ENCODE measurements at regions not wholly inside any gene's neighbourhood (a gene's known extent, or its start where the extent isn't known, plus 50 kb on each side); places are given as distances from the start of the nearest gene placed in this dataset.

GRCh38 chr2:77813599-77813998 is 291.4 kb upstream of the LRRTM4 start:
- ChIA-PET POLR2A (interaction anchor here (0.7 kb wide), 1 partner anchor 458 kb away, joined by 3 read pairs; no protein-coding TSS in a partner anchor), CTCF (no interaction called here)
- ATAC-seq = no peak
- Mint-ChIP-seq H3K27me3 (ENCODE audit: low read depth) (no peaks in the 10 kb centered on the region), H3K4me3 (no peak overlapping the region), H3K36me3 (ENCODE audit: low read depth) (no peaks in the 10 kb centered on the region), H3K4me1 (ENCODE audit: low read depth) (no peaks in the 10 kb centered on the region), H3K9me3 (ENCODE audit: insufficient read depth) (peaks cover 11% of the 10 kb centered on the region), H3K27ac (no peak overlapping the region)
- DNase-seq = no peak

- ATAC-seq (no peak), DNase-seq (no peak)
- CTCF ChIA-PET = no interaction called here
- no peaks in the 10 kb centered on the region for H3K27me3 Mint-ChIP-seq (ENCODE audit: low read depth)
- peaks cover 6% of the 10 kb centered on the region for H3K9me3 Mint-ChIP-seq (ENCODE audit: insufficient read depth)
- H3K27ac Mint-ChIP-seq = no peak overlapping the region
- POLR2A ChIA-PET = no interaction called here
- H3K4me1 Mint-ChIP-seq (ENCODE audit: low read depth) = no peaks in the 10 kb centered on the region
- H3K4me3 Mint-ChIP-seq = no peak overlapping the region
- H3K36me3 Mint-ChIP-seq (ENCODE audit: low read depth) = no peaks in the 10 kb centered on the region
Observed at GRCh38 chr2:77816618-77817017, 294.4 kb upstream of the LRRTM4 start.

- no peaks in the 10 kb centered on the region for H3K27me3 Mint-ChIP-seq (ENCODE audit: low read depth)
- H3K27ac Mint-ChIP-seq = no peak overlapping the region
- no peak overlapping the region for H3K4me3 Mint-ChIP-seq
- no peaks in the 10 kb centered on the region for H3K36me3 Mint-ChIP-seq (ENCODE audit: low read depth)
- DNase-seq = no peak
- ChIA-PET POLR2A (no interaction called here), CTCF (no interaction called here)
- H3K9me3 Mint-ChIP-seq (ENCODE audit: insufficient read depth) = peaks cover 14% of the 10 kb centered on the region
- H3K4me1 Mint-ChIP-seq (ENCODE audit: low read depth) = no peaks in the 10 kb centered on the region
- no peak for ATAC-seq
Observed at GRCh38 chr2:77818186-77818585, 296.0 kb upstream of the LRRTM4 start.

GRCh38 chr2:77823028-77823427 is 300.9 kb upstream of the LRRTM4 start:
- Mint-ChIP-seq H3K27me3 (ENCODE audit: low read depth) (no peaks in the 10 kb centered on the region), H3K9me3 (ENCODE audit: insufficient read depth) (peaks cover 27% of the 10 kb centered on the region), H3K4me3 (no peak overlapping the region), H3K4me1 (ENCODE audit: low read depth) (no peaks in the 10 kb centered on the region), H3K36me3 (ENCODE audit: low read depth) (no peaks in the 10 kb centered on the region), H3K27ac (no peak overlapping the region)
- CTCF ChIA-PET = no interaction called here
- POLR2A ChIA-PET = no interaction called here
- DNase-seq (no peak), ATAC-seq (no peak)

GRCh38 chr2:77831060-77831459 is 308.9 kb upstream of the LRRTM4 start:
- Mint-ChIP-seq H3K27ac (no peak overlapping the region), H3K9me3 (ENCODE audit: insufficient read depth) (peaks cover 37% of the 10 kb centered on the region), H3K36me3 (ENCODE audit: low read depth) (no peaks in the 10 kb centered on the region), H3K4me3 (no peak overlapping the region), H3K27me3 (ENCODE audit: low read depth) (no peaks in the 10 kb centered on the region), H3K4me1 (ENCODE audit: low read depth) (no peaks in the 10 kb centered on the region)
- ChIA-PET POLR2A (no interaction called here), CTCF (no interaction called here)
- no peak for ATAC-seq
- DNase-seq = no peak

GRCh38 chr2:77831471-77831870 is 309.3 kb upstream of the LRRTM4 start:
- Mint-ChIP-seq H3K4me3 (no peak overlapping the region), H3K9me3 (ENCODE audit: insufficient read depth) (peaks cover 37% of the 10 kb centered on the region), H3K36me3 (ENCODE audit: low read depth) (no peaks in the 10 kb centered on the region), H3K4me1 (ENCODE audit: low read depth) (no peaks in the 10 kb centered on the region), H3K27me3 (ENCODE audit: low read depth) (no peaks in the 10 kb centered on the region), H3K27ac (no peak overlapping the region)
- no peak for DNase-seq
- CTCF ChIA-PET = no interaction called here
- POLR2A ChIA-PET = no interaction called here
- no peak for ATAC-seq

GRCh38 chr2:77831898-77832297 is 309.7 kb upstream of the LRRTM4 start:
- DNase-seq = no peak
- Mint-ChIP-seq H3K27ac (no peak overlapping the region), H3K27me3 (ENCODE audit: low read depth) (no peaks in the 10 kb centered on the region), H3K36me3 (ENCODE audit: low read depth) (no peaks in the 10 kb centered on the region), H3K9me3 (ENCODE audit: insufficient read depth) (peaks cover 33% of the 10 kb centered on the region), H3K4me1 (ENCODE audit: low read depth) (no peaks in the 10 kb centered on the region), H3K4me3 (no peak overlapping the region)
- ChIA-PET CTCF (no interaction called here), POLR2A (no interaction called here)
- no peak for ATAC-seq

GRCh38 chr2:77834360-77835002 is 312.3 kb upstream of the LRRTM4 start:
- ATAC-seq (no peak), DNase-seq (no peak)
- H3K4me3 Mint-ChIP-seq = no peak overlapping the region
- peaks cover 37% of the 10 kb centered on the region for H3K9me3 Mint-ChIP-seq (ENCODE audit: insufficient read depth)
- no peaks in the 10 kb centered on the region for H3K36me3 Mint-ChIP-seq (ENCODE audit: low read depth)
- ChIA-PET POLR2A (no interaction called here), CTCF (no interaction called here)
- H3K4me1 Mint-ChIP-seq (ENCODE audit: low read depth) = no peaks in the 10 kb centered on the region
- H3K27me3 Mint-ChIP-seq (ENCODE audit: low read depth) = no peaks in the 10 kb centered on the region
- no peak overlapping the region for H3K27ac Mint-ChIP-seq

- Mint-ChIP-seq H3K27ac (no peak overlapping the region), H3K4me1 (ENCODE audit: low read depth) (no peaks in the 10 kb centered on the region), H3K4me3 (no peak overlapping the region), H3K36me3 (ENCODE audit: low read depth) (no peaks in the 10 kb centered on the region), H3K27me3 (ENCODE audit: low read depth) (no peaks in the 10 kb centered on the region), H3K9me3 (ENCODE audit: insufficient read depth) (peaks cover 20% of the 10 kb centered on the region)
- ATAC-seq (no peak), DNase-seq (no peak)
- CTCF ChIA-PET = no interaction called here
- POLR2A ChIA-PET = no interaction called here
Observed at GRCh38 chr2:77838441-77838840, 316.3 kb upstream of the LRRTM4 start.

GRCh38 chr2:77839102-77839501 is 316.9 kb upstream of the LRRTM4 start:
- Mint-ChIP-seq H3K4me1 (ENCODE audit: low read depth) (no peaks in the 10 kb centered on the region), H3K27me3 (ENCODE audit: low read depth) (no peaks in the 10 kb centered on the region), H3K27ac (no peak overlapping the region), H3K4me3 (no peak overlapping the region), H3K9me3 (ENCODE audit: insufficient read depth) (peaks cover 17% of the 10 kb centered on the region), H3K36me3 (ENCODE audit: low read depth) (no peaks in the 10 kb centered on the region)
- ChIA-PET POLR2A (no interaction called here), CTCF (no interaction called here)
- DNase-seq (no peak), ATAC-seq (no peak)

- peaks cover 11% of the 10 kb centered on the region for H3K9me3 Mint-ChIP-seq (ENCODE audit: insufficient read depth)
- ChIA-PET CTCF (no interaction called here), POLR2A (no interaction called here)
- ATAC-seq (no peak), DNase-seq (no peak)
- H3K27me3 Mint-ChIP-seq (ENCODE audit: low read depth) = no peaks in the 10 kb centered on the region
- no peak overlapping the region for H3K27ac Mint-ChIP-seq
- H3K4me3 Mint-ChIP-seq = no peak overlapping the region
- no peaks in the 10 kb centered on the region for H3K36me3 Mint-ChIP-seq (ENCODE audit: low read depth)
- no peaks in the 10 kb centered on the region for H3K4me1 Mint-ChIP-seq (ENCODE audit: low read depth)
Observed at GRCh38 chr2:77862120-77862519, 339.9 kb upstream of the LRRTM4 start.

GRCh38 chr2:77864426-77864825 is 342.2 kb upstream of the LRRTM4 start:
- ATAC-seq = no peak
- Mint-ChIP-seq H3K9me3 (ENCODE audit: insufficient read depth) (peaks cover 19% of the 10 kb centered on the region), H3K4me1 (ENCODE audit: low read depth) (no peaks in the 10 kb centered on the region), H3K27ac (no peak overlapping the region), H3K36me3 (ENCODE audit: low read depth) (no peaks in the 10 kb centered on the region), H3K27me3 (ENCODE audit: low read depth) (no peaks in the 10 kb centered on the region), H3K4me3 (no peak overlapping the region)
- ChIA-PET CTCF (no interaction called here), POLR2A (no interaction called here)
- no peak for DNase-seq

- peaks cover 22% of the 10 kb centered on the region for H3K9me3 Mint-ChIP-seq (ENCODE audit: insufficient read depth)
- no peak for ATAC-seq
- no peaks in the 10 kb centered on the region for H3K4me1 Mint-ChIP-seq (ENCODE audit: low read depth)
- no peak overlapping the region for H3K27ac Mint-ChIP-seq
- ChIA-PET POLR2A (no interaction called here), CTCF (no interaction called here)
- no peak for DNase-seq
- no peaks in the 10 kb centered on the region for H3K36me3 Mint-ChIP-seq (ENCODE audit: low read depth)
- H3K27me3 Mint-ChIP-seq (ENCODE audit: low read depth) = no peaks in the 10 kb centered on the region
- no peak overlapping the region for H3K4me3 Mint-ChIP-seq
Observed at GRCh38 chr2:77866661-77867060, 344.5 kb upstream of the LRRTM4 start.

All from activated CD8-positive, alpha-beta T cell treated with anti-CD3 and anti-CD28 coated beads, Interleukin-2, amount 10 ng/mL, durations not matched to agents 7 days and 5 days (primary cell).